Transverse colon (tissue), 4 donors: ENCODE measurements at regions not wholly inside any gene's neighbourhood (a gene's known extent, or its start where the extent isn't known, plus 50 kb on each side); places are given as distances from the start of the nearest gene placed in this dataset.

Experiments used
- DNase-seq: peaks from one replicate; pipeline ENCODE4 v3.0.0-alpha.2; 2019
- H3K27ac ChIP-seq, 4 donors: fragments of 200-600 bp; sonication (generic); 2 replicates each; pipeline ENCODE4 v1.5.1; 2016 to 2018; ENCODE audit warnings: inconsistent platforms in 4 of 4
- H3K27me3 ChIP-seq: fragments of 200-600 bp; sonication (generic); 2 replicates; pipeline ENCODE4 v1.5.1; 2017; ENCODE audit warnings: inconsistent platforms
- H3K36me3 ChIP-seq, 4 donors: fragments of 200-600 bp; sonication (generic); 2 replicates each; pipeline ENCODE4 v1.5.1; 2017 to 2019; ENCODE audit warnings: inconsistent platforms in 4 of 4
- H3K4me1 ChIP-seq, 4 donors: fragments of 200-600 bp; sonication (generic); 2 replicates each; pipeline ENCODE4 v1.5.1; 2017 to 2020; ENCODE audit warnings: inconsistent platforms in 4 of 4
- H3K4me3 ChIP-seq, 4 donors: fragments of 200-600 bp; sonication (generic); 1 replicate in 1 of 4; 2 replicates in 3 of 4; pipeline versions ENCODE4 v1.5.1 to v1.6.1; 2017 to 2019; ENCODE audit warnings: inconsistent platforms in 4 of 4
- H3K9me3 ChIP-seq, 2 donors: fragments of 200-600 bp; sonication (generic); 2 replicates each; pipeline ENCODE4 v1.5.1; 2017 to 2019; ENCODE audit warnings: inconsistent platforms in 2 of 2
- EP300 ChIP-seq: sonication (generic); formaldehyde crosslinking; IDR thresholded peaks from one replicate; pipeline ENCODE4 v1.6.1; 2017; ENCODE audit warnings: antibody characterized with exemption, low read depth
- POLR2A ChIP-seq: fragments of 450-650 bp; IDR thresholded peaks from one replicate; pipeline ENCODE4 v1.6.1; 2016; ENCODE audit warnings: antibody characterized with exemption, mild to moderate bottlenecking, moderate library complexity
- POLR2AphosphoS5 ChIP-seq, 3 donors: sonication (generic); formaldehyde crosslinking; IDR thresholded peaks; one replicate each; pipeline ENCODE4 v1.6.1; 2016; ENCODE audit warnings: antibody characterized with exemption in 3 of 3
- WGBS, 2 donors: methylation state at CpG; one replicate each; pipeline ENCODE4 v1.1.5; 2018; ENCODE audit warnings: low coverage in 1 of 2; 5-methylcytosine and 5-hydroxymethylcytosine counted together
- in situ Hi-C, 4 donors: fragments of 200-750 bp; cut with MboI; loops; one replicate each; pipeline versions ENCODE4 v1.15.0 to v1.15.1; 2017; ENCODE audit warnings: low sequenced_read_pairs in 3 of 4, low pct_ligation_motif_present in 1 of 4, low pct_unique_long_range_greater_than_20kb in 1 of 4
- intact Hi-C: fragments of 100-400 bp; cut with DNase I; formaldehyde crosslinking; loops from one replicate; pipeline ENCODE4 v1.15.1; 2023; ENCODE audit warnings: low total_unique reads
- TF ChIP-seq, protein P1 (sequence below), 5 experiments: fragments of 200-600 bp in 3 of 5; fragments of 450-650 bp in 2 of 5; sonication (generic) in 3 of 5; IDR thresholded peaks; 1 replicate in 2 of 5; 2 replicates in 3 of 5; pipeline ENCODE4 v1.5.1; 2016 to 2017; ENCODE audit warnings: antibody characterized with exemption in 5 of 5, inconsistent platforms in 3 of 5, mild to moderate bottlenecking in 2 of 5, moderate library complexity in 1 of 5

GRCh38 chr3:182389071-182389815 lies 404.1 kb upstream of the ATP11B start:
- Histone ChIP-seq H3K36me3 (no peaks in the 10 kb centered on the region), H3K27ac (no peak overlapping the region), H3K9me3 (no peaks in the 10 kb centered on the region), H3K27me3 (no peaks in the 10 kb centered on the region), H3K4me3 (no peak overlapping the region), H3K4me1 (peaks cover 0 to 4% (median 0%) of the 10 kb centered on the region in 4 donors)
- DNase-seq = no peak
- TF ChIP-seq, protein P1, sequence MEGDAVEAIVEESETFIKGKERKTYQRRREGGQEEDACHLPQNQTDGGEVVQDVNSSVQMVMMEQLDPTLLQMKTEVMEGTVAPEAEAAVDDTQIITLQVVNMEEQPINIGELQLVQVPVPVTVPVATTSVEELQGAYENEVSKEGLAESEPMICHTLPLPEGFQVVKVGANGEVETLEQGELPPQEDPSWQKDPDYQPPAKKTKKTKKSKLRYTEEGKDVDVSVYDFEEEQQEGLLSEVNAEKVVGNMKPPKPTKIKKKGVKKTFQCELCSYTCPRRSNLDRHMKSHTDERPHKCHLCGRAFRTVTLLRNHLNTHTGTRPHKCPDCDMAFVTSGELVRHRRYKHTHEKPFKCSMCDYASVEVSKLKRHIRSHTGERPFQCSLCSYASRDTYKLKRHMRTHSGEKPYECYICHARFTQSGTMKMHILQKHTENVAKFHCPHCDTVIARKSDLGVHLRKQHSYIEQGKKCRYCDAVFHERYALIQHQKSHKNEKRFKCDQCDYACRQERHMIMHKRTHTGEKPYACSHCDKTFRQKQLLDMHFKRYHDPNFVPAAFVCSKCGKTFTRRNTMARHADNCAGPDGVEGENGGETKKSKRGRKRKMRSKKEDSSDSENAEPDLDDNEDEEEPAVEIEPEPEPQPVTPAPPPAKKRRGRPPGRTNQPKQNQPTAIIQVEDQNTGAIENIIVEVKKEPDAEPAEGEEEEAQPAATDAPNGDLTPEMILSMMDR (IDR thresholded peaks at IDR 0.05) = no peak
- no peak for TF ChIP-seq POLR2AphosphoS5 (IDR thresholded peaks at IDR 0.05)
- TF ChIP-seq EP300 = no peak
- no peak for TF ChIP-seq POLR2A
- 60 to 77% methylated on average over 1 to 2 of the region's 2 CpGs for WGBS, 2 donors
- intact Hi-C loops = no loop called here
- in situ Hi-C loops = no loop called here

DNA sequence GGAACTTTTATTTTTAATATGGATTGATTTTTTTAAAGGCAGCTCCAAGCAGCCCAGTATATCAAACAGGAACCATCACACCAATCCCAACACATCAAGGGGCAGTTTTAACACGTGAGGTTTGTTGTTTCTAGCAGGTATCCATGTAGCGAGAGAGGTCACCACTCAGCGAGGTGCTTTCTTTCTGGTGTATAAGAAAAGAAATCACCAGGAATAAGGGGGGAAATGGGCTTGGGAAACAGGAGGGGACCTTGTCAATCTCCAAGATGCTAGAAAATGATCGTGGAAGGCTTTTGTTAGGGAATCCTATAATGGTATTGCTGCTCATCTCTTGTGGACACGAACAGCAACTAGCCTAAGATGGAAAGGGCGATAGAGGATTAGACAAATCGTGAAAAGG lies 402.9 kb upstream of the ATP11B start:
- 79 to 82% methylated on average over 7 of the region's 7 CpGs for whole genome bisulfite sequencing, 2 donors
- H3K27me3 ChIP-seq = no peaks in the 10 kb centered on the region
- no peak for DNase-seq
- no peak overlapping the region for H3K27ac ChIP-seq
- no peaks in the 10 kb centered on the region for H3K9me3 ChIP-seq
- H3K36me3 ChIP-seq = no peaks in the 10 kb centered on the region
- TF ChIP-seq POLR2AphosphoS5 (IDR thresholded peaks at IDR 0.05) (no peak), POLR2A (no peak), EP300 (no peak)
- TF ChIP-seq, protein P1 (IDR thresholded peaks at IDR 0.05) = no peak
- H3K4me1 ChIP-seq = peaks cover 0 to 4% (median 0%) of the 10 kb centered on the region in 4 donors
- no peak overlapping the region for H3K4me3 ChIP-seq
- in situ Hi-C loops (no loop called here), intact Hi-C loops (no loop called here)

- Histone ChIP-seq H3K27ac (no peak overlapping the region), H3K36me3 (no peaks in the 10 kb centered on the region), H3K4me1 (peaks cover 0 to 4% (median 0%) of the 10 kb centered on the region in 4 donors), H3K27me3 (no peaks in the 10 kb centered on the region), H3K4me3 (no peak overlapping the region), H3K9me3 (no peaks in the 10 kb centered on the region)
- TF ChIP-seq EP300 (no peak), POLR2A (no peak), POLR2AphosphoS5 (IDR thresholded peaks at IDR 0.05) (no peak)
- TF ChIP-seq, protein P1 (IDR thresholded peaks at IDR 0.05) = peak in 1 of 5 experiments; percentile 9
- in situ Hi-C loops (no loop called here), intact Hi-C loops (no loop called here)
- WGBS, 2 donors = 34 to 36% methylated on average over 4 of the region's 4 CpGs
- no peak for DNase-seq
These were observed 400.9 kb upstream of the ATP11B start for GRCh38 chr3:182392182-182392937.

DNA sequence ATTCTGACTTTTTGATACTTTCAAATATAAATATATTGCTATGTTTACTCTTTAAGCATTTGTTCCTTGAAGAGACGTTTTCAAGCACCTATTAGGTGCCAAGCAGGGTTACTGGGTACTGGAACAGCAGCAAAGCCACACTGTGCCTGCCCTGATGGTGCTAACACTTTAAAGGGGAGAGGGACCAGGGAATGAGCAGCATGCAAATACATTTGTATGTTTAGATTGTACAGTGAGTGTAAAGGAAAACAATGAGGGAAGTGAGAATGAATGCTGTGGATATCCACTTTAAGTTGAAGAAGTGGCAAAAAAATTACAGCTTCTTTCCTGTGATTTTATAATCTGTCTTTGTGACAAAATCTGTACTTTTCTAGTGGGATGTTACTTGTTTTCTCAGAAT lies 400.2 kb upstream of the ATP11B start:
- no peaks in the 10 kb centered on the region for H3K27me3 ChIP-seq
- no peak for DNase-seq
- no peaks in the 10 kb centered on the region for H3K36me3 ChIP-seq
- in situ Hi-C loops = no loop called here
- H3K4me1 ChIP-seq = peaks cover 0 to 4% (median 0%) of the 10 kb centered on the region in 4 donors
- no peak overlapping the region for H3K4me3 ChIP-seq
- intact Hi-C loops = no loop called here
- no peak overlapping the region for H3K27ac ChIP-seq
- no peaks in the 10 kb centered on the region for H3K9me3 ChIP-seq
- 0 to 25% methylated on average over 1 of the region's 1 CpG for WGBS, 2 donors
- TF ChIP-seq POLR2AphosphoS5 (IDR thresholded peaks at IDR 0.05) = no peak
- TF ChIP-seq, protein P1 (IDR thresholded peaks at IDR 0.05) = no peak
- TF ChIP-seq EP300 = no peak
- TF ChIP-seq POLR2A = no peak
